Activated CD8-positive, alpha-beta memory T cell treated with anti-CD3 and anti-CD28 coated beads for 36 hours (primary cell): ENCODE measurements at regions not wholly inside any gene's neighbourhood (a gene's known extent, or its start where the extent isn't known, plus 50 kb on each side); places are given as distances from the start of the nearest gene placed in this dataset.
"Not testable (repeated sequence)": the region's sequence is repeated elsewhere in the genome, so short reads cannot be mapped to it uniquely, and the experiment has no call there.

Experiments used
- CTCF ChIA-PET: fragments of 350-600 bp; sonication (Branson Sonifier 250); formaldehyde crosslinking; loops from one replicate; lab custom pipeline; 2021; ENCODE audit warnings: antibody characterized with exemption; lab: Charles Lee
- POLR2A ChIA-PET: fragments of 350-600 bp; sonication (Branson Sonifier 250); formaldehyde crosslinking; loops from one replicate; lab custom pipeline; 2021; ENCODE audit warnings: antibody characterized with exemption; lab: Charles Lee

DNA sequence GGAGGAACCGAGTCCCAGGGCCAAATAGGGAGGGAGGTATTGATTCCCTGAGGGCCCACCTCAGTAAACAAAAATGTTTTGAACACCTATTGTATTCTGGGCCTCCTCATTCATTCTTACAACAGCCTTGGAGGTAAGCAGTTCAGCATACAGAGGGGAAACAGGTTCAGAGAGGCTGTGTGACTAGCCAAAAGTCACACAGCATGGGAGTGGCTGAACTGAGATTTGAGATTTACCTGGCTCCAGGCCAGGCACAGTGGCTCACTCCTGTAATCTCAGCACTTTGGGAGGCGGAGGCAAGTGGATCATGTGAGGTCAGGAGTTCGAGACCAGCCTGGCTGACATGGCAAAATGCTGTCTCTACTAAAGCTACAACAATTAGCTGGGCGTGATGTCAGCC lies 107.2 kb downstream of the TMEM130 start:
- CTCF ChIA-PET, result no interaction called here
- POLR2A ChIA-PET, result no interaction called here

DNA sequence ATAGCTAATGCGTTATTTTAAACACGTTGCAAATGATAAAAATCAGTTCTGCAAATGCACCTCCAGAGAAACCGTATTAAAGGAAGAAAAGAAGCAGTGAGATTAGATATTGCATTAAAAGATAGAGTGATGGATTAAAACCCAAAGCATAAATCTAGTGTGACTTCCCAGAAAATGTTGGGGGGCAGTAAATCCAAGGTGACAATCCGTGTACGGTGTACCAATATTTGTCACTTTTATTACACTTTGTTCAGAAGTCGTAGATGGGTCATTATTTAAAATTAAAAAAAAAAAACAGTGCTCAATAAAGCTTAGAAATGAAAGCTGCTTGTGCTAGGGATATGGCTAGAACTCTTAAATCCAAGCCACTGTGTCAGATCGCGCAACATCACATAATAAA lies 106.4 kb downstream of the TMEM130 start:
- POLR2A ChIA-PET, result no interaction called here
- CTCF ChIA-PET, result no interaction called here

DNA sequence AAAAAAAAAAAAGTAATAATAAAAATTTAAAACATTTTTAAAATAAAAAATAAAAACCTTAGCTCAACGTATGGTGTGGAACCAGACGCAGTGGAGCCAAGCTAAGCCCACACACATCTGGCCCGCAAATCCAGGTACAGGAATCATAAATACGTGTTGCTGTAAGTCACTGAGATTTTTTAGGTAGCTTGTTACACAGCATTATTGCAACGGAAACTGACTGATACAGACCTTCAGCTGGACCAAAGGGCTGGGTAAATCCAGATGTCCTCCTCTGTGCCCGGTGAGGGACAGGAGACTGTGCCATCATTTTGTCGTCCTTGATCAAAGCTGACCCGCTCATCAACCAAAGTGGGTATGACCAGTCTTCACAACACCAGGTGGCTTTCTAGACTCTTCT lies 104.9 kb downstream of the TMEM130 start:
- ChIA-PET POLR2A (no interaction called here), CTCF (interaction anchor here (0.5 kb wide), 1 partner anchor 350 kb away, joined by 4 read pairs; no protein-coding TSS in a partner anchor)

DNA sequence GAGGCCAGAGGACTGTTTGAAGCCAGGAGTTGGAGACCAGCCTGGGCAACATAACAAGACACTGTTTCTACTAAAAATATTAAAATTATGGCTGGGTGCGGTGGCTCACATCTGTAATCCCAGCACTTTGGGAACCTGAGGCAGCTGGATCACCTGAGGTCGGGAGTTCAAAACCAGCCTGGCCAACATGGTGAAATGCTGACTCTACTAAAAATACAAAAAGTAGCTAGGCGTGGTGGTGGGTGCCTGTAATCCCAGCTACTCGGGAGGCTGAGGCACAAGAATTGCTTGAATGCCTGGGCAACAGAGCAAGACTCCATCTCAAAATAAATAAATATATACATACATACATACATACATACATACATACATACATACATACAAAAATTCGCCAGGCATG lies 99.7 kb downstream of the TMEM130 start:
- POLR2A ChIA-PET, result not testable (repeated sequence)

DNA sequence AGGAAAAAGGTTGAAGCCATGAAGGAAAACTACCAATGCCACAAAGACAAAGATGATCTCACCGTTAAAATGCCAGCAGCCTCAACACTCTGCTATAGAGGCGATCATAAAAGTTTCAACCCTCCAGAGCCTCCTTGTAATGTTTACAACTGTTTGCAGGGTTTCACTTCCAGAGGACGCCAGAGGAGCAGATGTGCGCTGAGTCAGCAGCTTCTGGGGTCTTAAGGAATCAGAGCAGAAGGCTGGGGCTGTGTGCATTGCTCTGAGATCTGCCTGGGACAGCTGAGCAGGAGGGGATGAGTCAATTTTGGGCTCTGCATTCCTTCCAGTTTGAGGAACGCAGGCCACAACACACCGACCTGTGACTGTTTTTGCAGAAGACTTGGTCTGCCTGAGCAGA lies 98.3 kb downstream of the TMEM130 start:
- POLR2A ChIA-PET, result no interaction called here
- CTCF ChIA-PET, result no interaction called here

More for the DNA sequence above, 99.7 kb downstream of the TMEM130 start:
- CTCF ChIA-PET, result not testable (repeated sequence)

DNA sequence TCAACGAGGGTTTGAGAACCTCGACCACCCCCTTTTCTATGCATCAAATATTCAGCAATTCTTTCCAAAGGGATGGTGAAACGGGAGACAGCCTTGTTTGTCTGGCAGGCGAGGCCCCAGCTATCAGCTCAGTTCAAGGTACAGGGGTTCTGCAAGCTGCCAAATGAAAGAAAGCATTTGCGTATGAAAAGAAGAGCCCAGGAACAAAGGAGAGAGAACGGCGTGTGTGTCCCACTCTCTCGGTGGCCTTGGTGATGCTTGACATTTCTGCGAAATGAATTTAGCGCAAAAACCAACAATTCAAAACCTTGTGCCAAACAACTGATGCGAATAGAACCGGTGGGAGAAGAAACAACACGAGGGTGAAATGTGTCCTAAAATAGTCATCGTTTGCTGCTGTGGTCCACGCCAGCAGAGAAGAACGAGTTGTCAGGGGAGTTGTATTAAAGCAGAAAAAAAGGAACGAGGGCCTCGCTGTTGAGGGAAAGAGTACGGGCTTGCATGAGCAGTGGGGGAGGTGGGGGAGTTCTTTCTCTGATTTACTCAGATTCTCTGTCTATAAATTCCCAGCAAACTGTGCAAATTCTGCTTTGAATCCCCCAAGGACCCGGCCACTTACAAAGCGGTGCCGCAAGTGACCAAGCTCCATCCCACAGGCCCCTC lies 97.7 kb downstream of the TMEM130 start:
- ChIA-PET CTCF (no interaction called here), POLR2A (no interaction called here)

DNA sequence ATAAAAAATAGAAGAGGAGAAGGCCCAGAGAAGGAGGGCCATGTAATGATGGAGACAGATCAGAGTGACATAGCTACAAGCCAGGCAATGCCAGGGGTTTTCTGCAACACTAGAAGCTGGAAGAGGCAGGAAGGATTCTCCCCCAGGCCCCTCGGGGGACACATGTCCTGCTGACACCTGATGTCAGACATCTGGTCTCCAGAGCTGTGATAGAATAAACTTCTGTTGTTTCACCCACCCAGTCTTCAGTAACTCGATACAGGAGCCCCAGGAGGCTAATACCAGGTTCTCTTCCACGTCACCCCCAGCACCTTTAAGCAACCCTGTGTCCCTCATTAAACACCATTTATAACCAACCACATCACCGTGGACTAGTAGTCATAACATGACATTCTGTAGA lies 94.9 kb downstream of the TMEM130 start:
- POLR2A ChIA-PET, result no interaction called here

DNA sequence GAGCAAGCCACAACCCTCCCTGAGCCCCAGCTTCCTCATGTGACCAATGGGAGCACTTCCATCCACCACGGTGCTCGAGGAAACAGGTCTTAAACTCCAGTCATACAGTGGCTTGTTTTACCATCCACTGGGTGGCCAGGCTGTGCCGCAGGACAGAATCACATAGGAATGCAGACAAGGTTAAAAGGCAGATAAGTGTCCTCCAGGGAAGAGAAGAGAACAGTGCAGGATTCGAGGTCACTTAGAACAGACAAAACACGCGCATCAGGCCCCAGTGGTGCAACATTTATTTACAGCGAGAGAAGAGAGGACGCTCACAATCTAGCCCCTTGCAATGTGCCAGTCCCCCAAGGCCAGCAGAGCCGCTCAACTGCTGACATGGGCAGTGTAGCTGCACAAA lies 92.8 kb downstream of the TMEM130 start:
- CTCF ChIA-PET, result no interaction called here
- POLR2A ChIA-PET, result no interaction called here

More for the DNA sequence above, 94.9 kb downstream of the TMEM130 start:
- CTCF ChIA-PET, result no interaction called here

DNA sequence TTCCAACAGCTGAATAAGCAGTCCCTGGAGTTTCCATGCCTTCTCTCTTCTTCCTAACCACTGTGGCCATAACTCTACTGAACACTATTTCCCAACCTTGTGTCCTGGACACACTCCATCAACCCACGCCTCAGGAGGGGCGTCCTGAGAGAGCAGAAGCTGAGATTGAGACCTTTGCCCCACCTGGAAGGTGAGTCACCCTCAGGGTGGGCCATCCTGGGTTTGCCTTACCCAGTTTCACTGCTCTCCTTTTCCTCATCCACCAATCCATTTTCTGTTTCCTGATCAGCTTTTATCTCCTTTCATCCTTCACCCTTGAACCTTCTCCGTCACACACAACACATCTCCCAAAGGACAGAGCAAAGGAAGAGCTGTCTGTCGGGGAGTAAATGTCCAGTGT lies 91.4 kb downstream of the TMEM130 start:
- CTCF ChIA-PET, result no interaction called here
- POLR2A ChIA-PET, result no interaction called here

DNA sequence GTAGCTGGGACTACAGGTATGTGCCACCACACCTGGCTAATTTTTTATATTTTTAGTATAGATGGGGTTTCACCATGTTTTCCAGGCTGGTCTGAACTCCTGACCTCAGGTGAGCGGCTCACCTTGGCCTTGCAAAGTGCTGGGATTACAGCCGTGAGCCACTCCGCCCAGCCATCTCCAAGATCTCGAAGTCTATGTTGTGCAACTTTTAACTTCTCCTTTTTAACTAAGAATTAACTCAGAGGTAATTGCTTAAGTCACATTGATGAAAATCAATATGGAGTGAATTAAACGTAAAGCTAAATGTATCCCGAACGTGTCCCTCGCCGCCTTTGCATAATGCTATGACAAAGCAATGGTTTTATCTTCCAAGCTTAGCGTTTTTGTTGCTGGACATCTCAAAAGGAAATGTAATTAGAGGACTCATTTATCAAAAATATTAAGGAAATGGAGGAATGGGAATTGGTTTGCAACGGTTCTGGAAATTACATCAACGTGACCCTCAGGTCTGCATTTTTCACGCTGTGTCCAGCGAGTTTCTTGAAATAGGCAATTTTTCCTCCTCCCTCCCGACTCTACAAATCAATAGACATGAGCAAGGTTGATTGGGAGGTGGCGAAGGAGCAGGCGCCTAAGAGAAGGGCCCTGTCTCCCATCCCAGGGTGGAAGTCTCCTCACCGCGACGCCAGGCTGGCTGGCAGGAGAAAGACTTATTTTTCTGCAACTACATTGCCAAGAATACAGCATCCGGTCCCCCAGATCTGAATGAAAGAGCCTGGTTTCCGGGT lies 89.8 kb downstream of the TMEM130 start:
- POLR2A ChIA-PET, result no interaction called here

DNA sequence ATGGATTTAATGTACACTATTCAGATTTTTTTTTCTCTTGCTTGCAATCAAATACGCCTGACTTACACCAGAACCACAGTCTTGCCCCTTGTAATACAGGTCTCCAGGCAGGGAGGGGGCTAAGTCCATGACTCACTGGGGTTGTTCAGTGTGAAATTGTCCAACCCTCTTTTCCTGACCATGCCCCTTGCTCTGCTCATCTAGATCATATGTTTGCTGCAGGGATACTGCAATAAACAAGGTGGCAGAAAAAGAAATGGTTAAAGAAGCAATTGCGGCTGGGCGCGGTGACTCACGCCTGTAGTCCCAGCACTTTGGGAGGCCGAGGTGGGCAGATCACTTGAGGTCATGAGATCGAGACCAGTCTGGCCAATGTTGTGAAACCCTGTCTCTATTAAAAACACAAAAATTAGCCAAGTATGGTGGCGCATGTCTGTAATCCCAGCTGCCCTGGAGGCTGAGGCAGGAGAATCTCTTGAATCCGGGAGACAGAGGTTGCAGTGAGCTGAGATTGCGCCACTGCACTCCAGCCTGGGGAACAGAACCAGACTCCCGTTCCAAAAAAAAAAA lies 85.5 kb downstream of the TMEM130 start:
- POLR2A ChIA-PET, result no interaction called here
- CTCF ChIA-PET, result no interaction called here

More for the DNA sequence above, 89.8 kb downstream of the TMEM130 start:
- CTCF ChIA-PET, result no interaction called here

DNA sequence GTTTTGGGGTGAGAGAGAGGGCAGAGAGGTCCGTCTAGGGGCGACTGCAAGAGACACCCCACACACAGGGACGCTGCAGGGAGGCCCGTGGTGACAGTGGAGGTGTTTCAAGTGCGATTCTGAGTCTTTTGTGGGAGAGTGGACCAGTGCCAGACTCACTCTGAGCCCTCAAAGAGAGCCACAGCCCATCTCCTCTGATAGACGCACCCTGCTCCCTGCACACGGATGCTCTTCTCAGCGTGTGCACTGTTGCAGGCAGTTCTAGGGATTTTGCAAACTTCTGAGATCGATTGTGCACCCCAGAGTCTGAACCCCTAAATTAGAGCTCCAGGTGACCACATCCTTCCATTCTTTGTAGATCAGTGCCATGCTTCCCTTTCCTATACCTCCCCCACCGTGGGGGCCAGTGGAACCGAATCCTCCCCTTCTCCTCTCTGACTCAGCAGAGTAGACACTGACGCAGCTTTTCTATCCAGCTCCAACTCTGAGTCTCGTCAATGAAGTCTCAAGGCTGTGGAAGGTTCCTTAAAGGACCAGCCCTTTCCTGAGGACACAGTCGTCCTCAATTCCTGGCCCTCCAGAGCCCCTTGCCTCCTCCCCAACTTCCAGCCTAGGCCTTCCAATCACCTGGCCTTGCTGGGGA lies 83.8 kb downstream of the TMEM130 start:
- ChIA-PET CTCF (no interaction called here), POLR2A (no interaction called here)

DNA sequence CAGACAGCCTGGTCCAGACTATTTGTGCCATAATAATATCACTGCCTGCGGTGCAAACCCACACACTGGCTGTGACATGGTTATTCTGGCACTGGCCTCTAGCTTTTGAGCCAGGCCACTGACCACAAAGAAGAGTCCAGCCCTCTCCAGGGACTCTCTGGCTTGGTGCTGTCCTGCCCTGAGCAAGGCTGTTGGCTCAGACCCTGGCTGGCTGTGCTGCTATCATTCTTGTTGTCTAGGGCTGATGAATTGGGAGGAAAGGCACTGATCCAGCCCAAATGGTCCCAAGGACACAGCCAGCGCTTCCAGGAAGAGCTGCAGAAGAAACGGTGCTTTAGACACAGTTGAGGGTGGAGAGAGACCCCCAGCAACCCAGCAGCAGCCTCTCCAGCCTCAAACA lies 80.8 kb downstream of the TMEM130 start:
- ChIA-PET POLR2A (no interaction called here), CTCF (no interaction called here)

DNA sequence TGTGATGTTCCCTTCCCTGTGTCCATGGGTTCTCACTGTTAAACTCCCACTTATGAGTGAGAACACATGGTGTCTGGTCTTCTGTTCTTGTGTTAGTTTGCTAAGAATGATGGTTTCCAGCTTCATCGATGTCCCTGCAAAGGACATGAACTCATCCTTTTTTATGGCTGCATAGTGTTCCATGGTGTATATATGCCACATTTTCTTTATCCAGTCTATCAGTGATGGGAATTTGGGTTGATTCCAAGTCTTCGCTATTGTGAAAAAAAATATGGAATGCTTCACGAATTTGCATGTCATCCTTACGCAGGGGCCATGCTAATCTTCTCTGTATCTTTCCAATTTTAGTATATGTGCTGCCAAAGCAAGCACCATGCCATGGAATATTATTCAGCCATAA lies 75.4 kb downstream of the TMEM130 start:
- POLR2A ChIA-PET, CTCF ChIA-PET: not testable (repeated sequence)

DNA sequence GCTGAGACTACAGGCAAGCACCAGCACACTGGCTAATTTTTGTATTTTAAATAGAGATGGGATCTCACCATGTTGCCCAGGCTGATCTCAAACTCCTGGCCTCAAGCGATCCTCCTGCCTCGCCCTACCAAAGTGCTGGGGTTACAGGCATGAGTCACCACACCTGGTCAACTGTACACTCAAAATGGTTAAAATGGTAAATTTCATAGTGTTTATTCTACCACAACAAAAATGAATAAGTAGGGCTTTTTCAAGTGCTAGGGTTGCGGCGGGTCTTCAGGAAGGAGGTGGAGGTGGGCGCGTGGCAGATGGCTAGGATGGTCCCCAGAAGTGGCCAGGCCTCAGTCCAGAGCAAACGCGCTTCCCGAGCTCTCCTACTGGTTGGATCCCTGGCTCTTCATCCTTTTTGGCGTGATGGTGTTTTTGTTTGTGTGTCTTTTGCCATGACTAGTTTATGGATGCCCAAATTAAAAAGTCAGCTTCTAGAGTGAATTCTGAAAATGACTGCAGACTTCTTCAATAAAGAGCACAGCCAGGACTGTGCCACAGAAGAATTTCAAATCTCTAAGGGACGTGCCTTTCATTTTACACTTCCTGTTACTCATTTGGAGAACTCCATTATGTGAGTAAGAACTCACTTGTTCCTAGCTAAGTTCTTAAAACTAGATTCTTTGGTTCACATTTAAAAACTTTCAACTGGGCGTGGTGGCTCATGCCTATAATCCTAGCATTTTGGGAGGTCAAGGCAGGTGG lies 73.9 kb downstream of the TMEM130 start:
- CTCF ChIA-PET, result interaction anchor here (0.6 to 1.4 kb wide), 2 partner anchors 14 to 27 kb away, joined by 4 read pairs; no protein-coding TSS in a partner anchor
- POLR2A ChIA-PET, result no interaction called here
